OCI-LY1 (cell line): ENCODE measurements at regions not wholly inside any gene's neighbourhood (a gene's known extent, or its start where the extent isn't known, plus 50 kb on each side); places are given as distances from the start of the nearest gene placed in this dataset.

ENCODE experiments used
- H2AFZ ChIP-seq: fragments of 200-600 bp; sonication (generic), shearing (Covaris generic); 2 replicates; pipeline ENCODE4 v1.6.0; 2014; ENCODE audit warnings: antibody characterized with exemption, mild to moderate bottlenecking, low read length
- H3F3A ChIP-seq: fragments of 200-600 bp; sonication (generic), shearing (Covaris generic); 2 replicates; pipeline ENCODE4 v1.6.0; 2014; ENCODE audit warnings: mild to moderate bottlenecking, antibody characterized with exemption, low read length, moderate library complexity; ENCODE audit not compliant: insufficient read depth
- H3K27ac ChIP-seq: fragments of 200-600 bp; sonication (generic); 2 replicates; pipeline ENCODE4 v1.5.1; 2014; ENCODE audit warnings: low read length, mixed run types, mild to moderate bottlenecking, low read depth; ENCODE audit not compliant: poor library complexity, severe bottlenecking
- H3K27me3 ChIP-seq: fragments of 200-600 bp; sonication (generic); 2 replicates; pipeline ENCODE4 v1.6.0; 2014; ENCODE audit warnings: antibody characterized with exemption, mild to moderate bottlenecking, low read length, moderate library complexity; ENCODE audit not compliant: insufficient read depth
- H3K36me3 ChIP-seq: fragments of 200-600 bp; sonication (generic); 2 replicates; pipeline ENCODE4 v1.6.1; 2014; ENCODE audit warnings: mild to moderate bottlenecking, antibody characterized with exemption, low read length, moderate library complexity, mixed read lengths; ENCODE audit not compliant: insufficient read depth
- H3K4me1 ChIP-seq: fragments of 200-600 bp; sonication (generic); 2 replicates; pipeline ENCODE4 v1.5.1; 2014; ENCODE audit warnings: mild to moderate bottlenecking, low read length, moderate library complexity; ENCODE audit not compliant: insufficient read depth, severe bottlenecking
- H3K4me2 ChIP-seq: fragments of 200-600 bp; sonication (generic), shearing (Covaris generic); 2 replicates; pipeline ENCODE4 v1.6.1; 2014; ENCODE audit warnings: low read length
- H3K4me3 ChIP-seq: fragments of 200-600 bp; sonication (generic); 2 replicates; pipeline ENCODE4 v1.5.1; 2014; ENCODE audit warnings: low read length, low read depth, mild to moderate bottlenecking, mixed read lengths; ENCODE audit not compliant: poor library complexity, severe bottlenecking
- H3K79me2 ChIP-seq: fragments of 200-600 bp; shearing (Covaris generic); 2 replicates; pipeline ENCODE4 v1.6.1; 2016; ENCODE audit warnings: mixed run types, low read length, mixed read lengths; ENCODE audit not compliant: insufficient read depth
- H3K9ac ChIP-seq: fragments of 200-600 bp; sonication (generic), shearing (Covaris generic); 2 replicates; pipeline ENCODE4 v1.6.1; 2014; ENCODE audit warnings: mild to moderate bottlenecking, low read length, mixed read lengths
- H3K9me2 ChIP-seq: fragments of 200-600 bp; sonication (generic), shearing (Covaris generic); 2 replicates; pipeline ENCODE4 v1.6.1; 2014; ENCODE audit warnings: low read depth, mild to moderate bottlenecking, low read length, mixed read lengths
- H3K9me3 ChIP-seq: fragments of 200-600 bp; shearing (Covaris generic); 2 replicates; pipeline ENCODE4 v1.6.1; 2014; ENCODE audit warnings: low read length, mixed read lengths
- H4K20me1 ChIP-seq: fragments of 200-600 bp; sonication (generic), shearing (Covaris generic); 2 replicates; pipeline ENCODE4 v1.6.0; 2016; ENCODE audit warnings: mild to moderate bottlenecking, low read length; ENCODE audit not compliant: insufficient read depth
- EZH2 ChIP-seq: fragments of 200-600 bp; sonication (generic), shearing (Covaris generic); IDR thresholded peaks from 2 replicates; pipeline ENCODE4 v1.8.0; 2017; ENCODE audit warnings: borderline replicate concordance, mixed run types, mild to moderate bottlenecking, antibody characterized with exemption, low read length, moderate library complexity, mixed read lengths
- TF ChIP-seq, protein P1 (sequence below): fragments of 200-600 bp; sonication (generic), shearing (Covaris generic); IDR thresholded peaks from 2 replicates; pipeline ENCODE4 v1.5.1; 2017; ENCODE audit warnings: mild to moderate bottlenecking, antibody characterized with exemption, low read length, moderate library complexity, mixed read lengths

DNA sequence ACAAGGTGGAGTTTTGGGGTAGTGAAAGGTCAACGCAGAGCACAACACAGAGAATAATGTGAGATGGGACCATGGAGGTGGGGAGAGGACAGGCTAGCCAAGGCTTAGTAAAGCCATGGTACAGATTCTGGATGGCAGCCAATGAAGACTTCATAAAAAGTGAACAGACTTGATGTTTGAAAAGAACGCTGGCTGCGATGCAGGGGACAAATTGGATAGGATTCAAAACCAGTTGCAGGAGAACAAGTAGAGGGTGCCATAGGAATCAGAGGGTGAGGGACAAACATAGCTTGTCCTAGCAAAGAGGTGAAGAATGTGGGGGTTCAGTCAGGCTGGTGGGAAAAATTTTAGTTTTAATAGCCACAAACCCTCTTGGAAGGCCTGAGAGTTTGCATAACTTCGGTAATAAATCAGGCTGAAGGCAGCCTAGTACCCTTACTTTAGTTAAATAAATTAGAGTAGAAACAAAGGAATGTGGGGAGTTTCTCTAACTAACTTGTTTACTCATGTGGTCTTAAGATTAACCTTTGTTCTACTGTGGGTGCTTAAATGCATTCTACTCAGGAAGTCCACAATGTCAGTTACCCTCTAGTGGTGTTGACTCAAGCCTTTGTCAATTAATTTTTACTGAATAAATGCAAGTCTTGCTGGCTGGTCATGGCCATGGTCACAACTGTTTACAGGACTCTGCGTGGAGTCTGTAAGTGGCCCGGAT, 216.4 kb downstream of the C6orf118 start:
- Histone ChIP-seq H3K4me3 (no peak overlapping the region), H3F3A (no peaks in the 10 kb centered on the region), H2AFZ (no peak overlapping the region), H3K9me3 (no peaks in the 10 kb centered on the region), H3K4me1 (no peaks in the 10 kb centered on the region), H3K4me2 (no peak overlapping the region), H3K27me3 (no peaks in the 10 kb centered on the region), H3K9ac (no peak overlapping the region), H3K36me3 (no peaks in the 10 kb centered on the region), H3K27ac (no peak overlapping the region), H3K9me2 (no peaks in the 10 kb centered on the region), H4K20me1 (no peaks in the 10 kb centered on the region), H3K79me2 (no peaks in the 10 kb centered on the region)
- TF ChIP-seq, protein P1, sequence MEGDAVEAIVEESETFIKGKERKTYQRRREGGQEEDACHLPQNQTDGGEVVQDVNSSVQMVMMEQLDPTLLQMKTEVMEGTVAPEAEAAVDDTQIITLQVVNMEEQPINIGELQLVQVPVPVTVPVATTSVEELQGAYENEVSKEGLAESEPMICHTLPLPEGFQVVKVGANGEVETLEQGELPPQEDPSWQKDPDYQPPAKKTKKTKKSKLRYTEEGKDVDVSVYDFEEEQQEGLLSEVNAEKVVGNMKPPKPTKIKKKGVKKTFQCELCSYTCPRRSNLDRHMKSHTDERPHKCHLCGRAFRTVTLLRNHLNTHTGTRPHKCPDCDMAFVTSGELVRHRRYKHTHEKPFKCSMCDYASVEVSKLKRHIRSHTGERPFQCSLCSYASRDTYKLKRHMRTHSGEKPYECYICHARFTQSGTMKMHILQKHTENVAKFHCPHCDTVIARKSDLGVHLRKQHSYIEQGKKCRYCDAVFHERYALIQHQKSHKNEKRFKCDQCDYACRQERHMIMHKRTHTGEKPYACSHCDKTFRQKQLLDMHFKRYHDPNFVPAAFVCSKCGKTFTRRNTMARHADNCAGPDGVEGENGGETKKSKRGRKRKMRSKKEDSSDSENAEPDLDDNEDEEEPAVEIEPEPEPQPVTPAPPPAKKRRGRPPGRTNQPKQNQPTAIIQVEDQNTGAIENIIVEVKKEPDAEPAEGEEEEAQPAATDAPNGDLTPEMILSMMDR: no peak
- TF ChIP-seq EZH2: no peak

DNA sequence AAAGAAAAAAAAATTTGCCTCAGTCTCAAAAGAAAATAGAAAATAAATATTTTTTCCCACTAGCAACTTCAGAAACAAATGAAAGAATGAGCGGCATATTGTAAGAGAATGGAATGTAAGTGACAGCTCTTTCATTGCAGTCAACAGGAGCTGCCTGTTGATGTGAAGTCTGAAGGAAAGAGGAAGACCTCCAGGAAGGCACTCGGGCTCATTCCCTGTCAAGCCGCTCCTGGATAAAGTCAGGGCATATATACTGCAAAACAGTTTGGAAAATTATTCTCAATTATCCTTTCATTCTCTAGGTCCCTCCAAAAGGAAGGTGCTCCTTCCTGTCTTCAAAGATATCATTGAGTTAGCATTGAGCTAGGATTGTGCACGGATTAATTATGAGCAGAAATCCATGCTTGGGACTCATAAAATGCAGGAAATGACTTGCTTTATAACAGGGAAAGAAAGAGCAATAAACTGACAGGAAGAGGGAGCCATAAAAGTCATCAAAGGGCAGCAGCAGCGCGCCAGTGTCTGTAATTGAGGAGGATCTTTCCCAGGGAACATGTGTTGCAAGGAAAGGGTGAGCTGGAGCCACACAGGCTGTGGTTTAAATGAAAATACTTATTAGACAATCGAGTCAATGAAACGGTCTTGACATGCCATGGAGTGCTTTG, 218.2 kb downstream of the C6orf118 start:
- Histone ChIP-seq H3K9me3 (no peaks in the 10 kb centered on the region), H3K9me2 (no peaks in the 10 kb centered on the region), H3K4me3 (no peak overlapping the region), H3K27me3 (no peaks in the 10 kb centered on the region), H2AFZ (no peak overlapping the region), H3K79me2 (no peaks in the 10 kb centered on the region), H3F3A (no peaks in the 10 kb centered on the region), H3K4me2 (no peak overlapping the region), H4K20me1 (no peaks in the 10 kb centered on the region), H3K9ac (no peak overlapping the region), H3K4me1 (no peaks in the 10 kb centered on the region), H3K27ac (no peak overlapping the region), H3K36me3 (no peaks in the 10 kb centered on the region)
- TF ChIP-seq EZH2: no peak
- TF ChIP-seq, protein P1: no peak

DNA sequence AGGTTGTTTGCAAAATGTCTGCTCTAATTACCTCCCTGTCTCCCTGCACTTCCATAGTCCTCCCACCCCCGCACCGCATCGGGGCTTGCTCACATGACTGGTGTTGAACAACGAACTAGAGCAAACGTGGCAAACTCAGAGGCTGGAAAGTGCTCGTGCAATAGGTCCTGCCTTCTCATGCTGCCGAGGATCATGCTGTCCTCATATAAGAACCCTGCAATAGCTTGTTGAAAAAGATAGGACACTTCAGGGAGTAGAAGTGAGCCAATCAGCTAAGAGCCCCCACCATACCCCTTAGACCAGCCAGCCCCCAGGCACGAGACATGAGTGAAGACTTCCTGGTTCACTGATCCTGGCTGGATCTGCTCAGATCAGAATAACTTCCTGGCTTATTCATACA, 219.2 kb downstream of the C6orf118 start:
- TF ChIP-seq, protein P1: no peak
- TF ChIP-seq EZH2: no peak
- Histone ChIP-seq H4K20me1 (no peaks in the 10 kb centered on the region), H3K27ac (no peak overlapping the region)

More for the DNA sequence above, 219.2 kb downstream of the C6orf118 start:
- H3K4me2 ChIP-seq: no peak overlapping the region
- H3K9ac ChIP-seq: no peak overlapping the region
- H3K4me1 ChIP-seq: no peaks in the 10 kb centered on the region
- H3K9me3 ChIP-seq: no peaks in the 10 kb centered on the region
- H3K36me3 ChIP-seq: no peaks in the 10 kb centered on the region
- H3F3A ChIP-seq: no peaks in the 10 kb centered on the region
- no peak overlapping the region for H2AFZ ChIP-seq
- H3K79me2 ChIP-seq: no peaks in the 10 kb centered on the region
- no peak overlapping the region for H3K4me3 ChIP-seq
- no peaks in the 10 kb centered on the region for H3K27me3 ChIP-seq
- no peaks in the 10 kb centered on the region for H3K9me2 ChIP-seq
